Ovary (tissue), 7 donors: ENCODE measurements at regions not wholly inside any gene's neighbourhood (a gene's known extent, or its start where the extent isn't known, plus 50 kb on each side); places are given as distances from the start of the nearest gene placed in this dataset.

ENCODE experiments used
- DNase-seq, 5 donors: peaks; one replicate each; pipeline ENCODE4 v3.0.0-alpha.2; 2019 to 2020
- H3K27ac ChIP-seq, 2 donors: fragments of 200-600 bp; one replicate each; pipeline versions ENCODE4 v1.5.1 to v1.8.0; 2019 to 2022
- H3K27me3 ChIP-seq: fragments of 200-600 bp; one replicate; pipeline ENCODE4 v1.8.0; 2022
- H3K36me3 ChIP-seq: fragments of 200-600 bp; sonication (generic); one replicate; pipeline ENCODE4 v1.5.1; 2019
- H3K4me1 ChIP-seq: one replicate; pipeline ENCODE4 v1.8.1; 2013; ENCODE audit warnings: mild to moderate bottlenecking, moderate library complexity; ENCODE audit not compliant: insufficient read depth
- H3K4me3 ChIP-seq: fragments of 200-600 bp; sonication (generic); one replicate; pipeline ENCODE4 v1.5.1; 2017
- H3K9me3 ChIP-seq, 2 donors: fragments of 200-600 bp in 1 of 2; sonication (generic) in 1 of 2; one replicate each; pipeline versions ENCODE4 v1.5.1 to v1.8.1; 2013 to 2019; ENCODE audit warnings: mild to moderate bottlenecking in 1 of 2, moderate library complexity in 1 of 2
- EP300 ChIP-seq: sonication (generic); formaldehyde crosslinking; IDR thresholded peaks from one replicate; pipeline ENCODE4 v1.6.1; 2017; ENCODE audit warnings: antibody characterized with exemption
- POLR2A ChIP-seq: fragments of 450-650 bp; IDR thresholded peaks from one replicate; pipeline ENCODE4 v1.6.1; 2017; ENCODE audit warnings: antibody characterized with exemption, mild to moderate bottlenecking, moderate library complexity
- WGBS, 3 donors: extraction: QIAGEN DNeasy Blood & Tissue Kit in 1 of 3; methylation state at CpG; one replicate each; pipeline versions ENCODE4 v1.1.5 to v1.1.7; 2013 to 2017; 5-methylcytosine and 5-hydroxymethylcytosine counted together
- intact Hi-C, 4 donors: fragments of 100-400 bp; cut with DNase I; formaldehyde crosslinking; loops; one replicate each; pipeline versions ENCODE4 v1.11.0 to v1.15.1; 2022 to 2023
- TF ChIP-seq, protein P1 (sequence below), 3 donors: fragments of 450-650 bp in 2 of 3; fragments of 200-600 bp in 1 of 3; IDR thresholded peaks; one replicate each; pipeline versions ENCODE4 v1.5.1 to v1.8.0; 2016 to 2022; ENCODE audit warnings: antibody characterized with exemption in 3 of 3, mild to moderate bottlenecking in 1 of 3
- donor health status: DM: no; HTN: no; CAD: no; lungs with moderate emphysema.
- donor health status: DM: no; HTN: no; CAD: no.
- donor health status: Bipolar disorder and iron deficiency.
- donor health status: DM: no; HTN: no; CAD: no.
- donor health status: DM: yes; HTN: yes; CAD: no.

DNA sequence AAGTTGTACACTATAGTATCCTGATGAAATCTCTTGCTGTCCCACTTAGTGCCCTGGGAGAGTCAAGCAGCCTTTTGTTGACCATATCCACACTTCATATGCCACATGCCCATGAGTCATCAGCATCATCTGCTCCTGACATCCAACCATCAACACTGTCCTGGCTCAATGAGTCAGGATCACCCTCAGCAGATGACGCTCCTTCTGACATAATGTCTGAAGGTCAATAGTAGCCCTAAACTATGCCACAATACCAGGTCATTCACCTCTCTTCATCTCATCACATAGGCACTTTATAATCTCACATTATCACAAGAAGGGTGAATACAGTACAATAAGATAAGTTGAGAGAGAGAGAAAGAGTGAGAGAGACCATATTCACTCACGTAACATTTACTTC lies 369.0 kb upstream of the FAR2 start:
- H3K9me3 ChIP-seq: no peaks in the 10 kb centered on the region
- no peak for DNase-seq
- intact Hi-C loops: no loop called here
- no peaks in the 10 kb centered on the region for H3K4me1 ChIP-seq
- H3K4me3 ChIP-seq: no peak overlapping the region
- H3K27ac ChIP-seq: no peak overlapping the region
- H3K36me3 ChIP-seq: no peaks in the 10 kb centered on the region
- WGBS, 3 donors: 90 to 95% (median 94%) methylated on average over 2 of the region's 2 CpGs
- H3K27me3 ChIP-seq: no peaks in the 10 kb centered on the region
- TF ChIP-seq EP300 (no peak), POLR2A (no peak)
- TF ChIP-seq, protein P1, sequence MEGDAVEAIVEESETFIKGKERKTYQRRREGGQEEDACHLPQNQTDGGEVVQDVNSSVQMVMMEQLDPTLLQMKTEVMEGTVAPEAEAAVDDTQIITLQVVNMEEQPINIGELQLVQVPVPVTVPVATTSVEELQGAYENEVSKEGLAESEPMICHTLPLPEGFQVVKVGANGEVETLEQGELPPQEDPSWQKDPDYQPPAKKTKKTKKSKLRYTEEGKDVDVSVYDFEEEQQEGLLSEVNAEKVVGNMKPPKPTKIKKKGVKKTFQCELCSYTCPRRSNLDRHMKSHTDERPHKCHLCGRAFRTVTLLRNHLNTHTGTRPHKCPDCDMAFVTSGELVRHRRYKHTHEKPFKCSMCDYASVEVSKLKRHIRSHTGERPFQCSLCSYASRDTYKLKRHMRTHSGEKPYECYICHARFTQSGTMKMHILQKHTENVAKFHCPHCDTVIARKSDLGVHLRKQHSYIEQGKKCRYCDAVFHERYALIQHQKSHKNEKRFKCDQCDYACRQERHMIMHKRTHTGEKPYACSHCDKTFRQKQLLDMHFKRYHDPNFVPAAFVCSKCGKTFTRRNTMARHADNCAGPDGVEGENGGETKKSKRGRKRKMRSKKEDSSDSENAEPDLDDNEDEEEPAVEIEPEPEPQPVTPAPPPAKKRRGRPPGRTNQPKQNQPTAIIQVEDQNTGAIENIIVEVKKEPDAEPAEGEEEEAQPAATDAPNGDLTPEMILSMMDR (IDR thresholded peaks at IDR 0.05): no peak

DNA sequence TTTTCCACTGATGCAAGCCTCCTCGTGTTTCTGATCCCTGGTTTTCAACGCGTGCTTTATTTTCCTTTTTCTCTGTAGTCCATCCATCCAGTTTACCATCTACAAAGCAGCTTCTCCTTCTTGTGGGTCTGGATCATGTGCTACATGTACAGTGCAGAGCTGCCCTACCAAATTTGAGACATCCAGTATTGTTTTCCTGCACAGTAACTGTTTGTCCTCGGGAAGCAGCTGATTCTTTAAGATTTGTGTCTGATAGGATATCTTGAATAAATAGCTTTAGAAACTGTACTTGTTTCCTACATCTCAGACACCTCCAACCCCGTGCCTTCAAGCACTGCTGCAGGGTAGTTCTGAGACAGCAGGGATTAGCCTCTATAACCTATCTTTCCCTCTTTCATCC lies 368.1 kb upstream of the FAR2 start:
- Histone ChIP-seq H3K4me3 (no peak overlapping the region), H3K36me3 (no peaks in the 10 kb centered on the region), H3K9me3 (no peaks in the 10 kb centered on the region), H3K27me3 (no peaks in the 10 kb centered on the region), H3K27ac (no peak overlapping the region), H3K4me1 (no peaks in the 10 kb centered on the region)
- TF ChIP-seq, protein P1 (IDR thresholded peaks at IDR 0.05): no peak
- no peak for TF ChIP-seq POLR2A
- no peak for TF ChIP-seq EP300
- DNase-seq: no peak
- WGBS, 3 donors: 69 to 83% (median 72%) methylated on average over 5 of the region's 5 CpGs
- intact Hi-C loops: no loop called here

DNA sequence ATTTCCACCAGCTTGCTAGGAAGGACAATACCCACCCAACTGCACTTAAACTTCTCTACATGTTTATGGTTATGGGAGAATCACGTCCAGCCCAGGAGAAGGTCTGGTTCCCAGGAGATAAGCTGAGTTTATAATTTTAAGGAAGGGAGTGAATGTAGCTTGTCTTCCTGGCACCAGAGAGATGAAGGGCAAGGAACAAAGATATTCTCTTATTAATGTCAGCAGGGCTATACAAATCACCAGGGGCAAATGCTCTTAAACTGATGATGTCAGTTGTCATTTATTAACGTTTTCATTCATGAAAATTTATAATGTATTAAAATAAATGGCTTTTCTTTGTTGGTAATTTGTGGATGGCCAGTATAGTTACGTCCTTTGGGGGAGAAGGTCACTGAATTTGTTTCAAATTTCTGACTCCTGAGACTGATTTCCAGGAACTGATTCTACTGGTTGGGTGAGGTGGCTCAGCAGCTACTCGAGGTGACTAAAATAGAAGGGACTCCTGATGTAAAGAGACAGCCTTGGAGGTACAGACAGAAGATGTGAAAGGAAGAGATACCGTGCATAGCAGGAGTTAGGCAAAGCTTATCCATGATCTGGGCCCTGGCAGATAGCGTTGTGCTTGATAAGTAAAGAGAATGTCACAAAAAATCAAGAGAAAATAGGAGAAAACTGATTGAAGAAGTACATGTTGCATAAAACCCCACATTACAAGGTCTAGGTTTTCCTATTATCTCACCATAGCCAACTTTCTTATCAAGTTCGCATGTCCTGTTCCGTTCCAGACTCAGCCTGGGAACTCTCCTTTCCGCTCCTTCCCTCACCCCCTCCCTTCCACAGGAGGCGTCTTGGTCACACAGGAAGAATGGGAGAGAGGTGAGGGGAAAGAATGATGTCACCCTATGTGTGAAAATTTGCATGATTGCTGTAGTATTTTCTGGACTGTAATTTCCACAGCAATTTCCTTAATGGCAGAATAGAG lies 367.1 kb upstream of the FAR2 start:
- no peak for DNase-seq
- TF ChIP-seq POLR2A (no peak), EP300 (no peak)
- TF ChIP-seq, protein P1 (IDR thresholded peaks at IDR 0.05): no peak
- Histone ChIP-seq H3K27me3 (no peaks in the 10 kb centered on the region), H3K4me3 (no peak overlapping the region), H3K27ac (no peak overlapping the region), H3K9me3 (no peaks in the 10 kb centered on the region), H3K36me3 (no peaks in the 10 kb centered on the region), H3K4me1 (no peaks in the 10 kb centered on the region)
- intact Hi-C loops: no loop called here
- 62 to 72% (median 68%) methylated on average over 10 of the region's 10 CpGs for WGBS, 3 donors

DNA sequence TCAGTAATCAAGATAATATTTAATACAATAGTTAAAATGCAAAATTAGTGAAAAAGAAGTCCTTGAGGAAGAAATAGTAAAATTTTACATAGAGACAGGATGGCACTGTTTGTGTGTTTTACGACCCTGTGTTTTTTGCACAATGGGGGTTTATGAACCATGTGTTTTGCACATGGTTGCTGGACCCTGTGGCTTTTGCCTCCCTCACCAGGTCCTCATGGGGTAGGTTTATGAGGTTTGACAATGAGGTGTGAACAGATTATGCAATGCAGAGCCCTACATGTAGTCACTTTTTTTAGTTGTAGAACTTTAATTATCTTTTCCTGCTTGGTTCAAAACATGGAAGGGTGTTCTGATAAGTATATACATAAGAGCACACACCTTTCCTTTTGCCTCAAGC lies 366.3 kb upstream of the FAR2 start:
- Histone ChIP-seq H3K36me3 (no peaks in the 10 kb centered on the region), H3K4me1 (no peaks in the 10 kb centered on the region), H3K4me3 (no peak overlapping the region), H3K27me3 (no peaks in the 10 kb centered on the region), H3K27ac (no peak overlapping the region), H3K9me3 (no peaks in the 10 kb centered on the region)
- TF ChIP-seq EP300 (no peak), POLR2A (no peak)
- TF ChIP-seq, protein P1 (IDR thresholded peaks at IDR 0.05): no peak
- intact Hi-C loops: no loop called here
- no peak for DNase-seq
- WGBS, 3 donors: 84 to 94% (median 92%) methylated on average over 1 of the region's 1 CpG
